ENCODE measurements at regions not wholly inside any gene's neighbourhood (a gene's known extent, or its start where the extent isn't known, plus 50 kb on each side); places are given as distances from the start of the nearest gene placed in this dataset.

DNA sequence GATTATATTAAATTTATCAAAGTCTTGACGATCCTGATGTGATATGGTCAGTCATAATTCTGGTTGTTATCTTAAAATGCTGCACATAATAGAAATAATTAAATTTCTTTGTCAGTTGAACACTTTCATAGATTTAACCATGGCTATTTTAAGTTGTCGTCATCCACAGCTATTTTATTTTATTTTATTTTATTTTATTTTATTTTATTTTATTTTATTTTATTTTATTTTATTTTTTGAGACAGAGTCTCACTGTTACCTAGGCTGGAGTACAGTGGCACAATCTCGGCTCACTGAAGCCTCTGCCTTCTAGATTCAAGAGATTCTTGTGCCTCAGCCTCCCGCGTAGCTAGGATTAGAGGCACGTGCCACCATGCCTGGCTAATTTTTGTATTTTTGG is 90.5 kb upstream of the KCNK12 start:
- no peak for DNase-seq (ENCODE audit: low read depth in 1 of 2, low spot score in 1 of 2)
- Histone ChIP-seq H3K4me3 (replicated peaks; ENCODE audit: insufficient read depth, low read length) (no peak overlapping the region), H3K27ac (replicated peaks) (no peak overlapping the region), H3K27me3 (ENCODE audit: insufficient read depth, poor library complexity, severe bottlenecking) (no peaks in the 10 kb centered on the region)
- TF ChIP-seq, protein P1, sequence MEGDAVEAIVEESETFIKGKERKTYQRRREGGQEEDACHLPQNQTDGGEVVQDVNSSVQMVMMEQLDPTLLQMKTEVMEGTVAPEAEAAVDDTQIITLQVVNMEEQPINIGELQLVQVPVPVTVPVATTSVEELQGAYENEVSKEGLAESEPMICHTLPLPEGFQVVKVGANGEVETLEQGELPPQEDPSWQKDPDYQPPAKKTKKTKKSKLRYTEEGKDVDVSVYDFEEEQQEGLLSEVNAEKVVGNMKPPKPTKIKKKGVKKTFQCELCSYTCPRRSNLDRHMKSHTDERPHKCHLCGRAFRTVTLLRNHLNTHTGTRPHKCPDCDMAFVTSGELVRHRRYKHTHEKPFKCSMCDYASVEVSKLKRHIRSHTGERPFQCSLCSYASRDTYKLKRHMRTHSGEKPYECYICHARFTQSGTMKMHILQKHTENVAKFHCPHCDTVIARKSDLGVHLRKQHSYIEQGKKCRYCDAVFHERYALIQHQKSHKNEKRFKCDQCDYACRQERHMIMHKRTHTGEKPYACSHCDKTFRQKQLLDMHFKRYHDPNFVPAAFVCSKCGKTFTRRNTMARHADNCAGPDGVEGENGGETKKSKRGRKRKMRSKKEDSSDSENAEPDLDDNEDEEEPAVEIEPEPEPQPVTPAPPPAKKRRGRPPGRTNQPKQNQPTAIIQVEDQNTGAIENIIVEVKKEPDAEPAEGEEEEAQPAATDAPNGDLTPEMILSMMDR (IDR thresholded peaks at IDR 0.05; ENCODE audit: insufficient read depth, low read length): no peak
- TF ChIP-seq, protein P2, sequence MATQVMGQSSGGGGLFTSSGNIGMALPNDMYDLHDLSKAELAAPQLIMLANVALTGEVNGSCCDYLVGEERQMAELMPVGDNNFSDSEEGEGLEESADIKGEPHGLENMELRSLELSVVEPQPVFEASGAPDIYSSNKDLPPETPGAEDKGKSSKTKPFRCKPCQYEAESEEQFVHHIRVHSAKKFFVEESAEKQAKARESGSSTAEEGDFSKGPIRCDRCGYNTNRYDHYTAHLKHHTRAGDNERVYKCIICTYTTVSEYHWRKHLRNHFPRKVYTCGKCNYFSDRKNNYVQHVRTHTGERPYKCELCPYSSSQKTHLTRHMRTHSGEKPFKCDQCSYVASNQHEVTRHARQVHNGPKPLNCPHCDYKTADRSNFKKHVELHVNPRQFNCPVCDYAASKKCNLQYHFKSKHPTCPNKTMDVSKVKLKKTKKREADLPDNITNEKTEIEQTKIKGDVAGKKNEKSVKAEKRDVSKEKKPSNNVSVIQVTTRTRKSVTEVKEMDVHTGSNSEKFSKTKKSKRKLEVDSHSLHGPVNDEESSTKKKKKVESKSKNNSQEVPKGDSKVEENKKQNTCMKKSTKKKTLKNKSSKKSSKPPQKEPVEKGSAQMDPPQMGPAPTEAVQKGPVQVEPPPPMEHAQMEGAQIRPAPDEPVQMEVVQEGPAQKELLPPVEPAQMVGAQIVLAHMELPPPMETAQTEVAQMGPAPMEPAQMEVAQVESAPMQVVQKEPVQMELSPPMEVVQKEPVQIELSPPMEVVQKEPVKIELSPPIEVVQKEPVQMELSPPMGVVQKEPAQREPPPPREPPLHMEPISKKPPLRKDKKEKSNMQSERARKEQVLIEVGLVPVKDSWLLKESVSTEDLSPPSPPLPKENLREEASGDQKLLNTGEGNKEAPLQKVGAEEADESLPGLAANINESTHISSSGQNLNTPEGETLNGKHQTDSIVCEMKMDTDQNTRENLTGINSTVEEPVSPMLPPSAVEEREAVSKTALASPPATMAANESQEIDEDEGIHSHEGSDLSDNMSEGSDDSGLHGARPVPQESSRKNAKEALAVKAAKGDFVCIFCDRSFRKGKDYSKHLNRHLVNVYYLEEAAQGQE (IDR thresholded peaks at IDR 0.05; ENCODE audit: insufficient replicate concordance, low read depth): no peak
- TF ChIP-seq SPI1 (IDR thresholded peaks at IDR 0.05; ENCODE audit: borderline replicate concordance, low read depth) (no peak), POLR2AphosphoS5 (IDR thresholded peaks at IDR 0.05; ENCODE audit: low read depth) (no peak), GABPA (IDR thresholded peaks at IDR 0.05; ENCODE audit: low read depth) (no peak)

DNA sequence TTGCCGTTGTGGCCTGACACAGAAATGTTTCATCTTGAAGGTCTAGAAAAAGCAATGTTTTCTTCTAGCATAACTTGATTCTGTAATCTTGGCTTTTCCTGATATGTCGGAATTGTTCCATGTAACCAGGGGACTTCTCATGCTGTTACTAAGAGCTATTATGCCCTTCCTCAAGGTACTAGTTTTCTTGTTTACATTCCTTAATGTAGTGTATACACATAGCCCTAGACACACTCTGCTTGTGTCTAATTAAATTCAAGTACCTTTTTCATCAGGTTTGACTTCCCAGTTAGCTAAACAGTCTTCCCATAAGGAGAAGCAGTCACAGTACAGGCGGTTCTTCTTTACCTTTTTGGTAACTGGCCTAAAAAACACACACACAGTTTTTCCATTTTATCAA is 89.4 kb upstream of the KCNK12 start:
- Histone ChIP-seq H3K4me3 (replicated peaks; ENCODE audit: insufficient read depth, low read length) (no peak overlapping the region), H3K27ac (replicated peaks) (no peak overlapping the region), H3K27me3 (ENCODE audit: insufficient read depth, poor library complexity, severe bottlenecking) (no peaks in the 10 kb centered on the region)
- no peak for DNase-seq (ENCODE audit: low read depth in 1 of 2, low spot score in 1 of 2)
- TF ChIP-seq GABPA (IDR thresholded peaks at IDR 0.05; ENCODE audit: low read depth): no peak

DNA sequence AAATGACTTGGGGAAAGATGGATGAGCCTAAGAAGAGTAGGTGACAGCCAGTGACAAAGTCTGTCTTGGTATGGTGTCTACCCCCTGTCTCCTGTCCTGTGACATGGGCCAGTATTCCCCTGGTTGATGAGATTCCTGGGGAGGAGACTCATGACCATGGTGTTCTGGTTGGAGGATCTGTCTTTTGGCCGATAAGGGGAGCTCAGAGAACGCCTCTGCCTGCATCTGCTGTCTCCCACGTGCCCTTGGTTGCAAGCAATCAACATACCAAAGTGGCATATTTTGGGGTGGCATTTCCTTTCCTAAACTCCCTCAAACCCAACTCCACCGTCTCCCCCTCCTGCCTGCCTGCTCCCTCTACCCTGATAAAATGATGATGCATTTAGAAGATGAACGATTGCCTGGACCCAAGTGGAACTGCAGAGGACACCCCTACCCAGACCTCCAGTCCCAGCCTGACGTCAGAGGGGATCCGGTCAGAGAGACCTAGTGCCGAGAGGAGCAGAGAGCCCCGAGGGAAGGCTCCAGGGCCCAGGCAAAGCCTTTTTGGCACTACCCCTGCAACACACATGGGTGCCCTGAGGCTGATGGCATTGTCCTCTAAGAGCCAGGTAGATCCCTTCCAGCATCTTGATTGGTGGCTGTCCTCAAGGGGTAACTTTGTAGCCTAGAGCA is 88.0 kb upstream of the KCNK12 start:
- Histone ChIP-seq H3K27ac (replicated peaks) (no peak overlapping the region), H3K27me3 (ENCODE audit: insufficient read depth, poor library complexity, severe bottlenecking) (no peaks in the 10 kb centered on the region), H3K4me3 (replicated peaks; ENCODE audit: insufficient read depth, low read length) (no peak overlapping the region)
- no peak for DNase-seq (ENCODE audit: low read depth in 1 of 2, low spot score in 1 of 2)
- TF ChIP-seq POLR2AphosphoS5 (IDR thresholded peaks at IDR 0.05; ENCODE audit: low read depth): no peak
- TF ChIP-seq GABPA (IDR thresholded peaks at IDR 0.05; ENCODE audit: low read depth): no peak
- TF ChIP-seq, protein P2 (IDR thresholded peaks at IDR 0.05; ENCODE audit: insufficient replicate concordance, low read depth): no peak
- no peak for TF ChIP-seq SPI1 (IDR thresholded peaks at IDR 0.05; ENCODE audit: borderline replicate concordance, low read depth)
- TF ChIP-seq, protein P1 (IDR thresholded peaks at IDR 0.05; ENCODE audit: insufficient read depth, low read length): no peak

DNA sequence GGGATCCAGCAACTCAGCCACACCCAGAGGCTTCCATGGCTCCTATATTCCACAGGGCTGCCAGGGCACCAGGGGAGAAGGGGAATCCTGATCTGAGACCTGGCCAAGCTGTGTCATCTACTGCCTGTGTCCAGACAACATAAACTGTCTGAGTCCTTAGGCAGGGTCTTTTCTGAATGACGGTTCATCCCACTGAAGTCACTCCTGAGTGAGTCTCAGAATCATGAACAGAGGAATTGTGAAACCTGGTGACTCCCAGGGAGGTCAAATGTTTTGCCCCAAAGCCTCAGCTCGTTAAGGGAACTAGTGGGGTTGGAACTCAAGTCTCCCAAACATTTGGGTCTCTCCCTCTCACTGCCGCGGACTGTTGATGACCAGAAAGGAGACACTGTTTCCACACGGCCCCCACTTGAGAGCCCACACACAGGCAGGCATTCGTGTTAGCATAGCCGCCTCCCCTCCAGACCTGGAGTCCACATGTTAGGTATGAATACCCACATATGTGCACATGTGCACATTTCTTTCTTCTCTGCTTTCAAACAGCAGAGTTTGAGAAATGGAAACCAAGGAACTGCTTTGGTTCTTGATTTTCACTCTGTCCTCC is 87.2 kb upstream of the KCNK12 start:
- DNase-seq (ENCODE audit: low read depth in 1 of 2, low spot score in 1 of 2): no peak
- TF ChIP-seq, protein P2 (IDR thresholded peaks at IDR 0.05; ENCODE audit: insufficient replicate concordance, low read depth): no peak
- TF ChIP-seq SPI1 (IDR thresholded peaks at IDR 0.05; ENCODE audit: borderline replicate concordance, low read depth) (no peak), POLR2AphosphoS5 (IDR thresholded peaks at IDR 0.05; ENCODE audit: low read depth) (no peak)
- TF ChIP-seq, protein P1 (IDR thresholded peaks at IDR 0.05; ENCODE audit: insufficient read depth, low read length): no peak
- no peak overlapping the region for H3K4me3 ChIP-seq (replicated peaks; ENCODE audit: insufficient read depth, low read length)
- no peak overlapping the region for H3K27ac ChIP-seq (replicated peaks)
- H3K27me3 ChIP-seq (ENCODE audit: insufficient read depth, poor library complexity, severe bottlenecking): no peaks in the 10 kb centered on the region
